GM13977 (cell line): ENCODE measurements at regions not wholly inside any gene's neighbourhood (a gene's known extent, or its start where the extent isn't known, plus 50 kb on each side); places are given as distances from the start of the nearest gene placed in this dataset.
A peak's percentile ranks its signal among the peaks of the same experiment; 100 is the strongest.

Experiments used
- DNase-seq: peaks from one replicate; pipeline ENCODE4 v3.0.0; 2012; ENCODE audit warnings: low spot score
- CTCF ChIP-seq: IDR thresholded peaks from 2 replicates; pipeline ENCODE4 v1.5.1; 2012; ENCODE audit warnings: mild to moderate bottlenecking, control low read depth; ENCODE audit not compliant: insufficient read depth; ENCODE audit errors: extremely low read depth, missing control alignments
- in situ Hi-C: fragments of 300-500 bp; cut with MboI; formaldehyde crosslinking; loops from one replicate; pipeline ENCODE4 v1.12.0; 2022; ENCODE audit warnings: low sequenced_read_pairs, low pct_unique_long_range_greater_than_20kb, mixed read lengths, inconsistent platforms; ENCODE audit not compliant: unreplicated experiment

GRCh38 chr1:2921970-2922686 lies 99.1 kb upstream of the ACTRT2 start:
- in situ Hi-C loops: no loop called here
- peak; percentile 26 for TF ChIP-seq CTCF
- no peak for DNase-seq

- TF ChIP-seq CTCF: no peak
- in situ Hi-C loops: no loop called here
- no peak for DNase-seq
These were observed 97.9 kb upstream of the ACTRT2 start for GRCh38 chr1:2923351-2923750.

GRCh38 chr1:2925291-2925690 lies 96.0 kb upstream of the ACTRT2 start:
- TF ChIP-seq CTCF: no peak
- in situ Hi-C loops: no loop called here
- no peak for DNase-seq

- in situ Hi-C loops: no loop called here
These were observed 95.3 kb upstream of the ACTRT2 start for GRCh38 chr1:2925918-2926317.

GRCh38 chr1:2926447-2927055 lies 94.7 kb upstream of the ACTRT2 start:
- in situ Hi-C loops: no loop called here
- no peak for DNase-seq
- TF ChIP-seq CTCF: no peak

More at GRCh38 chr1:2925918-2926317, 95.3 kb upstream of the ACTRT2 start:
- no peak for TF ChIP-seq CTCF
- no peak for DNase-seq

- no peak for DNase-seq
- no peak for TF ChIP-seq CTCF
- in situ Hi-C loops: no loop called here
These were observed 93.6 kb upstream of the ACTRT2 start for GRCh38 chr1:2927393-2928360.
